ENCODE measurements at regions not wholly inside any gene's neighbourhood (a gene's known extent, or its start where the extent isn't known, plus 50 kb on each side); places are given as distances from the start of the nearest gene placed in this dataset.
"Not testable (repeated sequence)": the region's sequence is repeated elsewhere in the genome, so short reads cannot be mapped to it uniquely, and the experiment has no call there.

- Histone ChIP-seq H3K36me3 (no peaks in the 10 kb centered on the region), H3K4me1 (no peaks in the 10 kb centered on the region), H3K27ac (no peak overlapping the region), H3K27me3 (no peaks in the 10 kb centered on the region), H3K9me3 (no peaks in the 10 kb centered on the region), H3K4me3 (no peak overlapping the region)
- DNase-seq (ENCODE audit: extremely low spot score in 2 of 2): no peak
- intact Hi-C loops (cut with DNase I): no loop called here
- TF ChIP-seq, protein P1, sequence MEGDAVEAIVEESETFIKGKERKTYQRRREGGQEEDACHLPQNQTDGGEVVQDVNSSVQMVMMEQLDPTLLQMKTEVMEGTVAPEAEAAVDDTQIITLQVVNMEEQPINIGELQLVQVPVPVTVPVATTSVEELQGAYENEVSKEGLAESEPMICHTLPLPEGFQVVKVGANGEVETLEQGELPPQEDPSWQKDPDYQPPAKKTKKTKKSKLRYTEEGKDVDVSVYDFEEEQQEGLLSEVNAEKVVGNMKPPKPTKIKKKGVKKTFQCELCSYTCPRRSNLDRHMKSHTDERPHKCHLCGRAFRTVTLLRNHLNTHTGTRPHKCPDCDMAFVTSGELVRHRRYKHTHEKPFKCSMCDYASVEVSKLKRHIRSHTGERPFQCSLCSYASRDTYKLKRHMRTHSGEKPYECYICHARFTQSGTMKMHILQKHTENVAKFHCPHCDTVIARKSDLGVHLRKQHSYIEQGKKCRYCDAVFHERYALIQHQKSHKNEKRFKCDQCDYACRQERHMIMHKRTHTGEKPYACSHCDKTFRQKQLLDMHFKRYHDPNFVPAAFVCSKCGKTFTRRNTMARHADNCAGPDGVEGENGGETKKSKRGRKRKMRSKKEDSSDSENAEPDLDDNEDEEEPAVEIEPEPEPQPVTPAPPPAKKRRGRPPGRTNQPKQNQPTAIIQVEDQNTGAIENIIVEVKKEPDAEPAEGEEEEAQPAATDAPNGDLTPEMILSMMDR (IDR thresholded peaks at IDR 0.05): no peak
- TF ChIP-seq POLR2AphosphoS5 (IDR thresholded peaks at IDR 0.05; ENCODE audit: insufficient read depth in 1 of 2, low read depth in 1 of 2): no peak
- no peak for TF ChIP-seq POLR2A (IDR thresholded peaks at IDR 0.05)
Observed at GRCh38 chr10:55800602-55801352, 560.3 kb downstream of the ZWINT start.

GRCh38 chr10:55793024-55793423, 568.0 kb downstream of the ZWINT start:
- TF ChIP-seq POLR2A (IDR thresholded peaks at IDR 0.05) (no peak), POLR2AphosphoS5 (IDR thresholded peaks at IDR 0.05; ENCODE audit: insufficient read depth in 1 of 2, low read depth in 1 of 2) (no peak)
- TF ChIP-seq, protein P1 (IDR thresholded peaks at IDR 0.05): no peak

GRCh38 chr10:55790276-55790675, 570.8 kb downstream of the ZWINT start:
- H3K4me1 ChIP-seq; H3K9me3 ChIP-seq; H3K27me3 ChIP-seq; H3K36me3 ChIP-seq; H3K4me3 ChIP-seq; H3K27ac ChIP-seq; intact Hi-C loops (cut with DNase I); DNase-seq (ENCODE audit: extremely low spot score in 2 of 2): not testable (repeated sequence)

More at GRCh38 chr10:55793024-55793423, 568.0 kb downstream of the ZWINT start:
- Histone ChIP-seq H3K36me3 (no peaks in the 10 kb centered on the region), H3K27me3 (no peaks in the 10 kb centered on the region), H3K9me3 (no peaks in the 10 kb centered on the region), H3K4me3 (no peak overlapping the region), H3K4me1 (no peaks in the 10 kb centered on the region), H3K27ac (no peak overlapping the region)
- intact Hi-C loops (cut with DNase I): no loop called here
- DNase-seq (ENCODE audit: extremely low spot score in 2 of 2): no peak

DNA sequence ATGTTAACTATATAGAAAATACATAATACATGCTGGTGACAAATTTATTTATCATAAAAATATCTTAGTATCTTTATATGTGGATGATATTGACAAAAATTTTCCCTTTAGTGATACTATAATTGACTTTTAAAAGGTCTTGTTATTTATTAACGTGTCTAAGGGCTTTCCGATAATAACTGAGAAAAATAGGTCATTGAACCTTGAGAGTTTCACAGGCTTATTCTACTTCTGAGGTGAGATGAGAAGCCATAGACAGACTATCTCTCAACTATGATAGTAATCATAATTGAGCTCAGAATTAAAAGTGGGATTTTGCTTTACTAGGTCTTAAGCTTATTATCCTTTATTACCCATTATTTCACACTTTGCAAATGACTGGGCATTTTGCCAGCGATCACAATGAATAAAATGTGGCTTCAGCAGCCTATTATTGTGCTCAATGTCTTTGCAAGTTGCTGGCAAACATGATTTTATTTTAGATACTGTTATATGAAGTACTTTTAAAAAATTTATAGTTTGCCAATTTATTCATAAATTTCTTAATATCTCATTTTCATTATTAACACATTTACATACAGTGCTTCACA, 574.5 kb downstream of the ZWINT start:
- intact Hi-C loops (cut with DNase I): no loop called here
- Histone ChIP-seq H3K27ac (no peak overlapping the region), H3K36me3 (no peaks in the 10 kb centered on the region), H3K27me3 (no peaks in the 10 kb centered on the region), H3K4me3 (no peak overlapping the region), H3K4me1 (no peaks in the 10 kb centered on the region), H3K9me3 (no peaks in the 10 kb centered on the region)
- no peak for DNase-seq (ENCODE audit: extremely low spot score in 2 of 2)
- no peak for TF ChIP-seq POLR2AphosphoS5 (IDR thresholded peaks at IDR 0.05; ENCODE audit: insufficient read depth in 1 of 2, low read depth in 1 of 2)
- TF ChIP-seq POLR2A (IDR thresholded peaks at IDR 0.05): no peak
- TF ChIP-seq, protein P1 (IDR thresholded peaks at IDR 0.05): no peak

DNA sequence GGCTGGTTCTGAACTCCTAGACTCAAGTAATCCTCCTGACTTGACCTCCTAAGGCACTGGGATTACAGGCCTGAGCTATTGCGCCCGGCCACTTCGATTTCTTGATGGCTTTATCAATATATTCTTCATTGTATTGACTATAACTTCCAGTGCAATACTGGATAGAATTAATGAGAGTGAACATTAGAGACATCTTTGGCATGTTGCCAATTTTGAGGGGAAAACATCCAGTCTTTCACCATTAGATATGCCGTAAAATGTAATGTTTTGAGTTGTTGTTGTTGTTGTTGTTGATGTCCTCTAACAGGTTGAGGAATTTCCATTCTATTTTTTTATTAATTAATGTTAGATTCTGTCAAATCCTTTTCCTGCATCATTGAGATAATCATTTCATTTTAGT, 578.9 kb downstream of the ZWINT start:
- Histone ChIP-seq H3K27ac (no peak overlapping the region), H3K36me3 (no peaks in the 10 kb centered on the region), H3K4me1 (no peaks in the 10 kb centered on the region), H3K9me3 (no peaks in the 10 kb centered on the region), H3K27me3 (no peaks in the 10 kb centered on the region), H3K4me3 (no peak overlapping the region)
- intact Hi-C loops (cut with DNase I): no loop called here
- TF ChIP-seq, protein P1 (IDR thresholded peaks at IDR 0.05): no peak
- TF ChIP-seq POLR2A (IDR thresholded peaks at IDR 0.05) (no peak), POLR2AphosphoS5 (IDR thresholded peaks at IDR 0.05; ENCODE audit: insufficient read depth in 1 of 2, low read depth in 1 of 2) (no peak)
- DNase-seq (ENCODE audit: extremely low spot score in 2 of 2): no peak

Data from vagina (tissue), 2 donors.